GM19351 (cell line): ENCODE measurements at regions not wholly inside any gene's neighbourhood (a gene's known extent, or its start where the extent isn't known, plus 50 kb on each side); places are given as distances from the start of the nearest gene placed in this dataset.
"Not testable (repeated sequence)": the region's sequence is repeated elsewhere in the genome, so short reads cannot be mapped to it uniquely, and the experiment has no call there.

Experiments
- ATAC-seq: cut with Tn5 transposase; IDR thresholded peaks from one replicate; pipeline ENCODE4 v1.9.1; 2021; ENCODE audit warnings: mild to moderate bottlenecking, moderate library complexity; ENCODE audit not compliant: unreplicated experiment

GRCh38 chr17:55996826-55997225, 156.4 kb upstream of the ANKFN1 start:
- ATAC-seq = no peak

- ATAC-seq = no peak
Observed at GRCh38 chr17:56000411-56000810, 152.9 kb upstream of the ANKFN1 start.

- not testable (repeated sequence) for ATAC-seq
Observed at GRCh38 chr17:56002656-56003055, 150.6 kb upstream of the ANKFN1 start.

- no peak for ATAC-seq
Observed at GRCh38 chr17:56009795-56010651, 143.3 kb upstream of the ANKFN1 start.

- no peak for ATAC-seq
Observed at GRCh38 chr17:56011406-56012131, 141.7 kb upstream of the ANKFN1 start.

- no peak for ATAC-seq
Observed at GRCh38 chr17:56018211-56018610, 135.1 kb upstream of the ANKFN1 start.

- ATAC-seq = no peak
Observed at GRCh38 chr17:56020369-56020768, 132.9 kb upstream of the ANKFN1 start.

GRCh38 chr17:56021681-56022190, 131.5 kb upstream of the ANKFN1 start:
- ATAC-seq = no peak

GRCh38 chr17:56023851-56024250, 129.4 kb upstream of the ANKFN1 start:
- ATAC-seq = peak; percentile 71

- no peak for ATAC-seq
Observed at GRCh38 chr17:56026915-56027314, 126.4 kb upstream of the ANKFN1 start.

GRCh38 chr17:56028837-56029236, 124.4 kb upstream of the ANKFN1 start:
- no peak for ATAC-seq

- ATAC-seq = no peak
Observed at GRCh38 chr17:56030009-56030624, 123.2 kb upstream of the ANKFN1 start.

GRCh38 chr17:56031636-56032035, 121.6 kb upstream of the ANKFN1 start:
- peak; percentile 74 for ATAC-seq

- no peak for ATAC-seq
Observed at GRCh38 chr17:56034197-56034635, 119.1 kb upstream of the ANKFN1 start.

GRCh38 chr17:56038131-56038530, 115.1 kb upstream of the ANKFN1 start:
- no peak for ATAC-seq

- no peak for ATAC-seq
Observed at GRCh38 chr17:56045872-56046271, 107.4 kb upstream of the ANKFN1 start.

- ATAC-seq = no peak
Observed at GRCh38 chr17:56047331-56047730, 105.9 kb upstream of the ANKFN1 start.

- no peak for ATAC-seq
Observed at GRCh38 chr17:56057869-56058268, 95.4 kb upstream of the ANKFN1 start.

GRCh38 chr17:56064506-56064905, 88.8 kb upstream of the ANKFN1 start:
- no peak for ATAC-seq

GRCh38 chr17:56074361-56074890, 78.8 kb upstream of the ANKFN1 start:
- no peak for ATAC-seq

GRCh38 chr17:56076980-56077379, 76.3 kb upstream of the ANKFN1 start:
- ATAC-seq = no peak
